WI38 (cell line): ENCODE measurements at regions not wholly inside any gene's neighbourhood (a gene's known extent, or its start where the extent isn't known, plus 50 kb on each side); places are given as distances from the start of the nearest gene placed in this dataset.

Source experiments
- H3K4me3 ChIP-seq: 2 replicates; pipeline ENCODE4 v1.5.1; 2011; ENCODE audit warnings: low read depth, mild to moderate bottlenecking, control low read depth, low read length
- CTCF ChIP-seq: IDR thresholded peaks from 2 replicates; pipeline ENCODE4 v1.5.1; 2012; ENCODE audit warnings: low read depth, mild to moderate bottlenecking, control low read depth, low read length

GRCh38 chr5:165913059-165913458 lies 2378.4 kb upstream of the WWC1 start:
- TF ChIP-seq CTCF, result no peak
- no peak overlapping the region for H3K4me3 ChIP-seq

- no peak for TF ChIP-seq CTCF
- no peak overlapping the region for H3K4me3 ChIP-seq
These were observed 2377.0 kb upstream of the WWC1 start for GRCh38 chr5:165914456-165914855.

- no peak overlapping the region for H3K4me3 ChIP-seq
- no peak for TF ChIP-seq CTCF
These were observed 2372.2 kb upstream of the WWC1 start for GRCh38 chr5:165919196-165919595.

- no peak overlapping the region for H3K4me3 ChIP-seq
- TF ChIP-seq CTCF, result no peak
These were observed 2370.8 kb upstream of the WWC1 start for GRCh38 chr5:165920655-165921054.

- no peak for TF ChIP-seq CTCF
- no peak overlapping the region for H3K4me3 ChIP-seq
These were observed 2362.5 kb upstream of the WWC1 start for GRCh38 chr5:165928971-165929370.

- no peak overlapping the region for H3K4me3 ChIP-seq
- TF ChIP-seq CTCF, result no peak
These were observed 2350.9 kb upstream of the WWC1 start for GRCh38 chr5:165940541-165940940.

GRCh38 chr5:165956854-165957253 lies 2334.6 kb upstream of the WWC1 start:
- TF ChIP-seq CTCF, result no peak
- no peak overlapping the region for H3K4me3 ChIP-seq
